IPS DF 4.7 (cell line): ENCODE measurements at regions not wholly inside any gene's neighbourhood (a gene's known extent, or its start where the extent isn't known, plus 50 kb on each side); places are given as distances from the start of the nearest gene placed in this dataset.

Experiments used
- DNase-seq: peaks from one replicate; pipeline ENCODE4 v3.0.0-alpha.2; 2013; ENCODE audit warnings: low spot score; ENCODE audit errors: extremely low read depth

DNA sequence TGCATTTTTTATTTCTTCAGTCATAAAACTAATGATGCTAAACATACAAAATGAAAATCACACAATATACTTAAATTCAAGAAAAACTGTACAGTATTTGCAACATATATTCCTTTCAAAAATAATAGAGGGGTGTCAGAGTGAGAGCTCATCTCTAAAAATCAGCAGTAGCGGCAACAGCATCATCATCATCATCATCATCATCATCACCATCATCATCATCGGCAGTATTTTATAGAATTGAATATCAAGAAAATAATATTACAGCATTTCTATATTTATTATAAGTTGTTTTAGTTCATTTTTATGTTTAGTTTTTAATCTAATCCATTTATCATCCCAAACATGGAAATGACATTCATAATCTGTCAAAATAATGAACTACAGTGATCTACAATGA, 67.4 kb upstream of the PPP1R3A start:
- DNase-seq = no peak

DNA sequence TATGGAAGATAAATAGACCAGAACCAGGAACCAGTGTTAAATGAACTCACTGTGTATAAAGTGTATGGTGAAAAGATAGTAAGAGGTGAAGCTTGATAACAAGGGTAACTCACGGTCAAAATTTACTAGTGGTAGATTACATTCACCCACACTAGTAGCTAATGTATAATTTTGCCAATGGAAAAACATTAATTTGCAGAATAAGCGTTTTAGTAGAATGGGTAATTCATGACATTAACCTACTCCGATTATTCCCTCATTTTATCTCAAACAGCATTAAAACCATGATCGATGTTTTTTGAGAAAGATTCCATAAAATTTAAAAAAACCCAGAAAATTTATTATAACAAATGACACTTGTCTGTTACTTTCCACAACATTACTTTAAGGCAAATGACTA, 57.7 kb upstream of the PPP1R3A start:
- DNase-seq = no peak

DNA sequence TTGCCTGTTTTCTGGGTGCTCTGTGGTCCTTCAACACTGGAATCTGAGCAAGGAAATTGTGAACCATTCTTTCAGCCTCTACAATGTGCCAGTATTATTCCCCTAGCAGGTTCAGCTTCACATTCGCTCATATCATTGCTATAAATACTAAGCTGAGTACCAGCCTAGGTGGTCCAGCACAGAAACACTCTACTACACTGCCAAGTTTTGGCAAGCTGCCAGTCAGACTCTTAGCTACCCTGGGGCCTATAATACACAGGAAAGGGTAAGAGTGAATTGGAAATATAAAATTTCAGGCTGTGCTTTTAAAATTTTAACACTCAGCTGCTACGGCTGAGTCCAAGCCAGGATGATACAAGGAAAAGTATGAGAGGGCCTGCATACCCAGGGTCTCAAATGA, 49.9 kb upstream of the PPP1R3A start:
- no peak for DNase-seq
